ENCODE measurements at regions not wholly inside any gene's neighbourhood (a gene's known extent, or its start where the extent isn't known, plus 50 kb on each side); places are given as distances from the start of the nearest gene placed in this dataset.

DNA sequence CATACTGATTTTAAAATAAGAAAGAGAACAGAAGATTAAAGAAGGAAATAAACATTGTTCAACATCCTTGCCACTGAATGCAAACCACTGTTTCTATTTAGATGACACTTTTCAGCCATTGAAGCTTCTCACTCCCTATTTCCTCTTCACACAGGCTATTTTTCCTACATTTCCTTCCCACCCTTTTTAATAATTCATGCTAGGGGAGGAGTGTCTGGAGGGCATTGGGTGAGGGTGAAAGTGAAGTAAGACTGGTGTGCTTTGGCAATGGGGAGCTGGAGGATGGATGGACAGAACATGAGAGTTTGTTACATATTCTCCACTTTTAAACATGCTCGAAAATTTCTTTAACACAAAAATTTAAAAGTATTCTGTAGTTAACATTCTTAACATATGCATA lies 168.8 kb upstream of the GLI3 start:
- no peak for TF ChIP-seq SUZ12 (IDR thresholded peaks at IDR 0.05)
- no peak for TF ChIP-seq BHLHE40 (IDR thresholded peaks at IDR 0.05; ENCODE audit: borderline replicate concordance)
- TF ChIP-seq SP1 (IDR thresholded peaks at IDR 0.05), result no peak
- TF ChIP-seq FOXA1 (IDR thresholded peaks at IDR 0.05), result no peak

Measured in HEK293T (cell line).